H1 (cell line): ENCODE measurements at regions not wholly inside any gene's neighbourhood (a gene's known extent, or its start where the extent isn't known, plus 50 kb on each side); places are given as distances from the start of the nearest gene placed in this dataset.

ENCODE experiments used
- CTCF ChIA-PET: fragments of 300-600 bp; sonication (Branson Sonifier 250); formaldehyde crosslinking; loops from one replicate; lab custom pipeline; 2021; ENCODE audit not compliant: partially characterized antibody; lab: Charles Lee
- POLR2A ChIA-PET: fragments of 300-600 bp; sonication (Branson Sonifier 250); formaldehyde crosslinking; loops from one replicate; lab custom pipeline; 2021; ENCODE audit warnings: inconsistent platforms; ENCODE audit not compliant: partially characterized antibody; lab: Charles Lee
- DNase-seq, 2 experiments: peaks; one replicate each; pipeline versions ENCODE4 v3.0.0 to v3.0.0-alpha.2; 2010 to 2022; ENCODE audit warnings: low spot score in 2 of 2, low read depth in 1 of 2, mixed read lengths in 1 of 2
- FAIRE-seq: peaks from 2 replicates; lab custom pipeline; 2011; peaks lifted over from hg19 to GRCh38; lab: Jason Lieb, UNC
- H2AFZ ChIP-seq: 2 replicates; pipeline ENCODE4 v1.8.1; 2012; ENCODE audit warnings: low read length, inconsistent platforms
- H2AK5ac ChIP-seq: 2 replicates; pipeline ENCODE4 v1.6.1; 2013; ENCODE audit warnings: low read depth, low read length
- H2BK120ac ChIP-seq: replicated peaks from 2 replicates; pipeline ENCODE3; 2013; ENCODE audit warnings: low read depth, low read length, inconsistent platforms
- H2BK12ac ChIP-seq: 2 replicates; pipeline ENCODE4 v1.6.1; 2013; ENCODE audit warnings: low read depth, low read length
- H2BK15ac ChIP-seq: 2 replicates; pipeline ENCODE4 v1.6.1; 2013; ENCODE audit warnings: low read length
- H2BK20ac ChIP-seq: 2 replicates; pipeline ENCODE4 v1.6.1; 2013; ENCODE audit warnings: low read length
- H2BK5ac ChIP-seq: 2 replicates; pipeline ENCODE4 v1.6.1; 2013; ENCODE audit warnings: low read depth, low read length
- H3K14ac ChIP-seq: 2 replicates; pipeline ENCODE4 v1.6.1; 2013; ENCODE audit warnings: inconsistent platforms; ENCODE audit not compliant: insufficient read length
- H3K18ac ChIP-seq: 2 replicates; pipeline ENCODE4 v1.6.1; 2013; ENCODE audit warnings: low read length; ENCODE audit errors: extremely low read depth
- H3K23ac ChIP-seq: 2 replicates; pipeline ENCODE4 v1.6.1; 2013; ENCODE audit warnings: inconsistent platforms; ENCODE audit not compliant: insufficient read length
- H3K23me2 ChIP-seq: 2 replicates; pipeline ENCODE4 v1.6.1; 2013; ENCODE audit warnings: low read depth, low read length
- H3K27ac ChIP-seq: 2 replicates; pipeline ENCODE4 v1.6.1; 2011; ENCODE audit warnings: low read depth, low read length, inconsistent platforms
- H3K27me3 ChIP-seq, 4 experiments: replicated peaks in 1 of 4; 1 replicate in 1 of 4; 2 replicates in 3 of 4; pipeline versions ENCODE4 v1.6.1 to v1.8.1; 2011 to 2013; ENCODE audit warnings: low read length in 3 of 4, mild to moderate bottlenecking in 3 of 4, inconsistent platforms in 2 of 4, mixed read lengths in 2 of 4, moderate library complexity in 1 of 4; ENCODE audit not compliant: control insufficient read depth in 3 of 4, insufficient read depth in 3 of 4; ENCODE audit errors: extremely low read depth in 1 of 4
- H3K36me3 ChIP-seq, 4 experiments: 2 replicates each; pipeline versions ENCODE4 v1.6.1 to v1.8.1; 2011 to 2013; ENCODE audit warnings: mild to moderate bottlenecking in 4 of 4, low read length in 3 of 4, moderate library complexity in 2 of 4, control low read depth in 1 of 4, inconsistent platforms in 1 of 4; ENCODE audit not compliant: insufficient read depth in 4 of 4, control insufficient read depth in 2 of 4
- H3K4ac ChIP-seq: replicated peaks from 2 replicates; pipeline ENCODE3; 2013; ENCODE audit warnings: low read length, low read depth, mixed read lengths, inconsistent platforms; ENCODE audit not compliant: insufficient read length
- H3K4me1 ChIP-seq, 4 experiments: replicated peaks in 1 of 4; 1 replicate in 1 of 4; 2 replicates in 3 of 4; pipeline versions ENCODE4 v1.6.1 to v1.8.1; 2011 to 2013; ENCODE audit warnings: low read length in 3 of 4, inconsistent platforms in 2 of 4, mixed read lengths in 1 of 4; ENCODE audit not compliant: insufficient read depth in 4 of 4, control insufficient read depth in 3 of 4
- H3K4me2 ChIP-seq, 2 experiments: 2 replicates each; pipeline versions ENCODE4 v1.6.1 to v1.8.1; 2011 to 2013; ENCODE audit warnings: low read depth in 2 of 2, low read length in 2 of 2, control low read depth in 1 of 2, inconsistent platforms in 1 of 2, mild to moderate bottlenecking in 1 of 2; ENCODE audit not compliant: insufficient read depth in 1 of 2
- H3K4me3 ChIP-seq, 4 experiments: fragments of 200-600, 300-600 bp in 1 of 4; sonication (generic), shearing (Covaris generic), sonication (Bioruptor Twin) in 1 of 4; 2 replicates each; pipeline versions ENCODE4 v1.5.1 to v1.8.1; 2011 to 2016; ENCODE audit warnings: low read length in 4 of 4, low read depth in 3 of 4, control low read depth in 2 of 4, inconsistent platforms in 2 of 4, mild to moderate bottlenecking in 2 of 4, mixed read lengths in 1 of 4, moderate library complexity in 1 of 4; ENCODE audit not compliant: insufficient read depth in 2 of 4; ENCODE audit errors: extremely low read depth in 1 of 4
- H3K56ac ChIP-seq: replicated peaks from 2 replicates; pipeline ENCODE3; 2013; ENCODE audit warnings: low read depth, mild to moderate bottlenecking, mixed read lengths, low read length, inconsistent platforms; ENCODE audit not compliant: insufficient read length
- H3K79me1 ChIP-seq: 2 replicates; pipeline ENCODE4 v1.6.1; 2013; ENCODE audit warnings: low read depth, low read length, control low read depth
- H3K79me2 ChIP-seq, 2 experiments: 2 replicates each; pipeline versions ENCODE4 v1.6.1 to v1.8.1; 2012 to 2013; ENCODE audit warnings: low read length in 2 of 2, mild to moderate bottlenecking in 2 of 2, inconsistent platforms in 1 of 2; ENCODE audit not compliant: insufficient read depth in 2 of 2, control insufficient read depth in 1 of 2
- H3K9ac ChIP-seq, 4 experiments: replicated peaks in 1 of 4; 1 replicate in 1 of 4; 2 replicates in 3 of 4; pipeline versions ENCODE4 v1.6.1 to v1.8.1; 2011 to 2013; ENCODE audit warnings: low read depth in 3 of 4, low read length in 3 of 4, control low read depth in 2 of 4, mild to moderate bottlenecking in 2 of 4, moderate library complexity in 2 of 4, inconsistent platforms in 1 of 4; ENCODE audit errors: extremely low read depth in 1 of 4
- H3K9me3 ChIP-seq, 2 experiments: 2 replicates each; pipeline versions ENCODE4 v1.6.1 to v1.8.1; 2012 to 2013; ENCODE audit warnings: mild to moderate bottlenecking in 2 of 2, moderate library complexity in 2 of 2, control low read depth in 1 of 2, inconsistent platforms in 1 of 2, low read depth in 1 of 2, low read length in 1 of 2, mixed read lengths in 1 of 2; ENCODE audit not compliant: insufficient read depth in 2 of 2
- H4K20me1 ChIP-seq, 2 experiments: replicated peaks in 1 of 2; 2 replicates each; pipeline versions ENCODE3 to v1.8.1; 2011 to 2013; ENCODE audit warnings: inconsistent platforms in 2 of 2, low read length in 2 of 2, mild to moderate bottlenecking in 1 of 2; ENCODE audit not compliant: insufficient read depth in 2 of 2, control insufficient read depth in 1 of 2
- H4K5ac ChIP-seq: 2 replicates; pipeline ENCODE4 v1.6.1; 2013; ENCODE audit warnings: low read length, low read depth, mixed read lengths, inconsistent platforms; ENCODE audit not compliant: insufficient read length
- H4K8ac ChIP-seq: 2 replicates; pipeline ENCODE4 v1.8.0; 2013; ENCODE audit warnings: mild to moderate bottlenecking, moderate library complexity, low read length, inconsistent platforms; ENCODE audit not compliant: insufficient read depth; ENCODE audit errors: extremely low read depth
- H4K91ac ChIP-seq: replicated peaks from 2 replicates; pipeline ENCODE3; 2013; ENCODE audit warnings: low read length, mixed read lengths, inconsistent platforms; ENCODE audit not compliant: insufficient read length
- BCL11A ChIP-seq, 2 experiments: IDR thresholded peaks; one replicate each; pipeline ENCODE4 v1.6.1; 2011; ENCODE audit warnings: low read depth in 2 of 2, low read length in 2 of 2, mild to moderate bottlenecking in 2 of 2
- CEBPB ChIP-seq: IDR thresholded peaks from 2 replicates; pipeline ENCODE4 v1.6.1; 2012; ENCODE audit warnings: low read depth, low read length
- CTBP2 ChIP-seq: IDR thresholded peaks from 2 replicates; pipeline ENCODE4 v1.7.0; 2011; ENCODE audit warnings: borderline replicate concordance, mild to moderate bottlenecking, moderate library complexity, mixed read lengths, low read length; ENCODE audit not compliant: insufficient read depth, insufficient read length
- SRF ChIP-seq: IDR thresholded peaks from 2 replicates; pipeline ENCODE4 v1.6.1; 2011; ENCODE audit warnings: mild to moderate bottlenecking, low read depth, low read length, moderate library complexity
- TAF1 ChIP-seq: IDR thresholded peaks from 2 replicates; pipeline ENCODE4 v1.6.1; 2011; ENCODE audit warnings: mild to moderate bottlenecking, low read depth, low read length
- TF ChIP-seq, protein P1 (sequence below): IDR thresholded peaks from 2 replicates; pipeline ENCODE4 v1.6.1; 2011; ENCODE audit warnings: low read length, improper control_type of control experiment

DNA sequence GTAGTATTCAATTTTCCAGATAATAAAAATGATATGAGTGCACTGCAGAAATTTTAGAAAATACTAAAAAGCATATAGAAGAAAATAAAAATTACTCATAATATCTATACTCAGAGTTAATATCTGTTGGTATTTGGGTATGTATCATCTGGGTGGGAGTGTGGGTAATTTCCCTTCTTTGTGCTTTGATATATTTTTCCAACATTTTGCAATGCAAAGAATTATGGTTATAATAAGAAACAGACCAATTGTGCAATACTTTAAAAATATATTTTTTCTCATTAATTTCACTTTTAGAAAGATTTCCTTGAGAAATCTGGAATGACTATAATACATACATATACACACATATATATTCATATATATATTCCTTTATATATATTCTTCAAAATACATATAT, 665.7 kb downstream of the ADGRL2 start:
- no peaks in the 10 kb centered on the region for H4K20me1 ChIP-seq
- H2BK120ac ChIP-seq: no peak overlapping the region
- H3K4me1 ChIP-seq: no peaks in the 10 kb centered on the region
- no peak overlapping the region for H2BK15ac ChIP-seq
- no peak overlapping the region for H3K4me3 ChIP-seq
- H3K4ac ChIP-seq: no peak overlapping the region
- ChIA-PET CTCF (no interaction called here), POLR2A (no interaction called here)
- no peak overlapping the region for H4K5ac ChIP-seq
- no peaks in the 10 kb centered on the region for H3K36me3 ChIP-seq
- DNase-seq (no peak), FAIRE-seq (no peak)
- H3K4me2 ChIP-seq: no peak overlapping the region
- no peak overlapping the region for H3K23ac ChIP-seq
- TF ChIP-seq BCL11A (IDR thresholded peaks at IDR 0.05; ENCODE audit: low read depth in 2 of 2, low read length in 2 of 2): no peak
- TF ChIP-seq CEBPB: no peak
- TF ChIP-seq TAF1: no peak
- TF ChIP-seq SRF: no peak
- no peak for TF ChIP-seq CTBP2
- TF ChIP-seq, protein P1, sequence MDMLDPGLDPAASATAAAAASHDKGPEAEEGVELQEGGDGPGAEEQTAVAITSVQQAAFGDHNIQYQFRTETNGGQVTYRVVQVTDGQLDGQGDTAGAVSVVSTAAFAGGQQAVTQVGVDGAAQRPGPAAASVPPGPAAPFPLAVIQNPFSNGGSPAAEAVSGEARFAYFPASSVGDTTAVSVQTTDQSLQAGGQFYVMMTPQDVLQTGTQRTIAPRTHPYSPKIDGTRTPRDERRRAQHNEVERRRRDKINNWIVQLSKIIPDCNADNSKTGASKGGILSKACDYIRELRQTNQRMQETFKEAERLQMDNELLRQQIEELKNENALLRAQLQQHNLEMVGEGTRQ: no peak
- H3K27ac ChIP-seq: no peak overlapping the region
- H2BK12ac ChIP-seq: no peak overlapping the region
- H2AFZ ChIP-seq: no peak overlapping the region
- H3K18ac ChIP-seq: no peak overlapping the region
- no peak overlapping the region for H3K9ac ChIP-seq
- no peak overlapping the region for H2BK5ac ChIP-seq
- no peak overlapping the region for H4K8ac ChIP-seq
- H2AK5ac ChIP-seq: no peak overlapping the region
- H3K14ac ChIP-seq: no peak overlapping the region
- no peaks in the 10 kb centered on the region for H3K27me3 ChIP-seq
- H3K79me2 ChIP-seq: no peaks in the 10 kb centered on the region
- no peak overlapping the region for H3K56ac ChIP-seq
- H3K23me2 ChIP-seq: no peaks in the 10 kb centered on the region
- no peaks in the 10 kb centered on the region for H3K9me3 ChIP-seq
- no peak overlapping the region for H2BK20ac ChIP-seq
- H4K91ac ChIP-seq: no peak overlapping the region
- no peaks in the 10 kb centered on the region for H3K79me1 ChIP-seq
